NK-92 (cell line): ENCODE measurements at regions not wholly inside any gene's neighbourhood (a gene's known extent, or its start where the extent isn't known, plus 50 kb on each side); places are given as distances from the start of the nearest gene placed in this dataset.
"Not testable (repeated sequence)": the region's sequence is repeated elsewhere in the genome, so short reads cannot be mapped to it uniquely, and the experiment has no call there.

Experiments
- DNase-seq: peaks from one replicate; lab custom pipeline; 2025; ENCODE audit not compliant: unreplicated experiment; lab: John Stamatoyannopoulos, UW

DNA sequence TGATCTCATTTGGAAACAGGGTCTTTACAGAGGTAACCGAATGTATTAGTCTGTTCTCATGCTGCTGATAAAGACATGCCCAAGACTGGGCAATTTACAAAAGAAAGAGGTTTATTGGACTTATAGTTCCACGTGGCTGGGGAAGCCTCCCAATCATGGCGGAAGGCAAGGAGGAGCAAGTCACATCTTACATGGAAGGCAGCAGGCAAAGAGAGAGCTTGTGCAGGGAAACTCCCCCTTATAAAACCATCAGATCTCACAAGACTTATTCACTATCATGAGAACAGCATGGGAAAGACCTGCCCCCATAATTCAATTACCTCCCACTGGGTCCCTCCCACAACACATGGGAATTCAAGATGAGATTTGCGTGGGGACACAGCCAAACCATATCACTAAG, 171.8 kb upstream of the ID2 start:
- not testable (repeated sequence) for DNase-seq

DNA sequence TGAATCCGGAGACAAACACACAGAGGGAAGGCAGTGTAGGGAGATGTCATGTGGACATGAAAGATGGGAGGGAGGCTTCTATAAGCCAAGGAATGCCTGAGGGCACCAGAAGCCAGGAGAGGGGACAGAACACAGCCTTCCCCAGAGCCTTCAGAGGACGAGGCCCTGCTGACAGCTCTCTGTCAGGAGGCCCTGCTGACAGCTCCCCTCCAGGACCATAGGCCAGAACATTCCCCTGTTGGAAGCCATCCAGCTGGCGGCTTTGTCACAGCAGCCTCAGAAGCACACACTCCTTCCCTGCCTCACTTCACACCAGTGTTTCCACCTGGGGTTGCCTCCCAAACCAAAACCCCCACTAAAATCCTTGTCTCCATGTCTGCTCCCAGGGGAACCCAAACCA, 171.3 kb upstream of the ID2 start:
- no peak for DNase-seq

DNA sequence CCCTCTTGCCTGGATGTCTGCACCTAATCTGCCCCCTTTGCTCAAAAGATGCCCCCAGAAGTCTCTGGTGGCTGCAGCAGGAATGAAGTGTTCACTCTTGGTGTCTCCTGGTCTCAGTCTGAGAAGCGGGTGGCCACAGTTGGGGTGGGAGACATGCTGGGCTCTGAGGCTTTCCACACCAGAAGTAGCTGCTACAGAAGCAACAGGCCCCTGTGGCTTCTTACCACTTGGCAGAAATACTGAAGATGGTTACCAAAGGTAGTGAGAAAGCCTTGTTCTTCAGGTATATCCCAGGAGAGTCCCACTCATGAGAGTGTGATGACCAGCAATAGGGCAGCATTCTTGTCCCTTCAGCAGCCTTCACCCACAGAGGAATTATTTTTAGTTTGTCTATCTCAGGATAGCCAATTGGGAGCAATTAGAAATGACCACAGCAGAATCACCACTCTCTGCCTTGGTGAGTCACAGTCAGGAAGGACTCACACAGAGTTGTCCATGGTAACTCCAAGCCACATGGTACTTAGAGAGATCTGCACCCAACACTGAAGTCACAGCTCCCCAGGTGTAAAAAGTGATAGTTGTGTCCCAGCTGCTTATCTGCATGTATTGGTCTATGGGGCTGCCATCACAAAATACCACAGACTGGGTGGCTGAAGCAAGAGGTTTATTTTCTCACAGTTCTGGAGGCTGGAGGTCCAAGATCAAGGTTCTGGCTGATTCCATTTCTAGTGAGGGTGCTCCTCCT, 169.8 kb upstream of the ID2 start:
- DNase-seq: no peak

DNA sequence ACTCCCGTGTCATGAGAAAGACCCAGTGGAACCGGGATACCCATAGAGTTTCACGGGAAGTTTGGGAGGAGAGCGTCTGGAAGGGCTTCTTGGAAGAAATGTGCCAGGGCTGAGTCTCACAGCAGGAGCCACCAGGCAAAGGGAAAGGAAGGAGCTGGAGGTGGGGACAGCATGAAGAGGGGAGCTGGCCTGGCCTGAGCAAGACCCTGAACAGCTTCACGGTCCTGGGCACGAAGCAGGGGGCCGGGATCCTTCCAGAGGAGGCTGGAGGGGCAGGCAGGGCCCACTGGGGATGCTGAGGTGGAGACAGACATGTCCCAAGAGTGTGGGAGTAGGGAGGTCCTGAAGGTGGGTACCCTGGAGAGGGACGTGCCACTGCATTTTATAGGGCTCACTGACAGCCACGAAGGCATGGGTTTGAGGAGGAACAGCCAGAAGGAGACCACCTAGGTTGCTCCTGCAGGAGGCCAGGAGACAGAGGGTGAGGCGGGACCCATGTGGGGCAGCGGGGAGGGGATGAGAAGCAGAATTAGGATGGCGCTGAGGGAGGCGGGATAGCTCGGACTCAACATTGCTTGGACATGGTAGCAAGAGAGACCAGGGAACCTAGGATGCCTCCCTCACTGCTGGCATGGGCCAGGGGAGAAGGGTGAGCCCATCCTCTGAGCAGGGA, 168.1 kb upstream of the ID2 start:
- no peak for DNase-seq

DNA sequence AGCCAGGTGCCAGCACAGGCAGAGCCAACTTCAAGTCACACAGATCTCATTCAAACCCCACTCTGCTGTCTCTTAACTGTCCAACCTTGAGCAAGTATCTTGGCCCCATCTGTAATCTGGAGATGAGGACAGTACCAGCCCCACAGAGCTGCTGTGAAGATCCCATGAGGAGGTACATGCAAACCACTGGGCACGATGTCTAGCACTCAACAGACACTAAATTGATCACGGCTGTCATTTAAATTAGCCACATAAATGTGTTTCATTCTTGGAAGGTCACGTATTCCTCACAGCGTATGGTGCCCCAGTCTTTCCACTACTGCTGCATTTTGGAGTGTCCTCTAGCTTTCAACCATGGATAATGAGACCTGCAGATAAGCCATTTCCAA, 167.6 kb upstream of the ID2 start:
- DNase-seq: no peak

DNA sequence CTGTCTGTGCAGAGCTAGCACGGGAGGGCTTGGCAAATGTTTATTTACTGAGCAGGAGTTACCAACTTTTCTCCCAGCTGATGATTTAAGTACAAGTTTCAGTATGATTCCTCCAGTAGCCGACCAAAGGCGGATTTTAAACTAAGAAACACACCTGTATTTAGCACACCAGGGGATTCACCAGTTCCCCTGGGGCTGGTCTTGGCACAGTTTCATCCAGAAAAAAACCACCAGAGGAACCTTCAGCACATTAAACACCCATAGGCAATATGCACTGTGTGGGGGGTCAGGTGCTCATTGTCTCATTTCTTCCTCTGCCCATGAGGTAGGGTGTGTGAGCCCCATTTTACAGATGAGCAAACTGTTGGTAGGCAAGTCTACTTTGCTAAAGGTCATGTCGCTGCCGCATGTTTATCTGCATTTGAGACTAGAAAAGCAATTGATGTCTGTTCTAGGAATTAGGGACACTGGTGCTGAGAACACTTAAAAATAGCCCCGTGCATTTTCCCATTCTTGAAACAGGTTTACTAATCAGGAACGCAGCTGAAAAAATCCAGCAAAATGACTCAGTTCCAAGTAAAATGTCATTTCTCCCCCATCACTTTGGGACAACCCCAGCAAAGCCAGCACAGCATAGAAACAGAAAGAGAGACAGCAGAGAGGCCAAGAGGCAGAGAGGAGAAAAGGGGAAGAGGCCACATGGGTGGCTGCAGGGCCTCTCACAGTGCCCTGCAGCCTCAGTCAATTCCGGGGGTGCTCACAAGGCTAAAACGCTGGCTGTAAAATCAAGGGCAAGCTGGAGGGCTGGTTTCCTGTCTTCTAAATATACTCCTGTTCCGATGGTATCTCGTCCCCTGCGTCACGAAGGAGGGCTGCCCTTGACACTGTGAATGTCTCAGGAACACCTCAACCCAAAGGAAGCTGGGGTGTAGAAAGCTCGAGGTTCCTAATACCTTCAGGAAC, 166.8 kb upstream of the ID2 start:
- no peak for DNase-seq

DNA sequence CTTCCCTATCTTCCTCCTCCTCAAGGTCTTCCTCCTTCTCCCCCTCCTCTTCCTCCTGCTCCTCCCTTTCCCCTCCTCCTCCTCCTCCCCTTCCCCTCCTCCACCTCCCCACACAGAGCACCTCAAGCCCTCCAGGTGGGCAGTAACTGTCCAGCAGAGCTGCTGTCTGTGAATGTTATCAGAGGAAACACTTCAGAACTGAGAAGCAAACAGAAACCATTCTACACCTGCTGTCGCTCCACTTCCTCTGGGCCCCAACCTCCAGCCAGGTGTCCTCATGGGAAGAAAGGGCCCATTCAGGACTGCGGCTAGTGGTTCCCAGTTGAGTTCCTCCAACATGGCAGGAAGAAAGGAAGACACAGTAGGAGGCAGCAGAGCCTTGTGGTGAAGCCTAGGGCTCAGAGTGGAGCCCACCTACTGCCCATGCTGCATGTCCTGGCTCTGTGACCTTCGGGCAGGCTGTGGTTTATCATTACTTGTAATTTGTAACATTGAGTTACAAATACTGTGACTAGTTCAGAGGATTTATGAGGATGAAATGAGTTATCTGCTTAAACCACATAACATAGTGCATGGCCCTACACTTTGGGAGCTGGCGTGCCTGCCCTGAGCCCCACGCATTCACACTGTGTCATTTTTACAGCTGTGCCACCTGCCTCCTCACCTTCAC, 165.9 kb upstream of the ID2 start:
- no peak for DNase-seq

DNA sequence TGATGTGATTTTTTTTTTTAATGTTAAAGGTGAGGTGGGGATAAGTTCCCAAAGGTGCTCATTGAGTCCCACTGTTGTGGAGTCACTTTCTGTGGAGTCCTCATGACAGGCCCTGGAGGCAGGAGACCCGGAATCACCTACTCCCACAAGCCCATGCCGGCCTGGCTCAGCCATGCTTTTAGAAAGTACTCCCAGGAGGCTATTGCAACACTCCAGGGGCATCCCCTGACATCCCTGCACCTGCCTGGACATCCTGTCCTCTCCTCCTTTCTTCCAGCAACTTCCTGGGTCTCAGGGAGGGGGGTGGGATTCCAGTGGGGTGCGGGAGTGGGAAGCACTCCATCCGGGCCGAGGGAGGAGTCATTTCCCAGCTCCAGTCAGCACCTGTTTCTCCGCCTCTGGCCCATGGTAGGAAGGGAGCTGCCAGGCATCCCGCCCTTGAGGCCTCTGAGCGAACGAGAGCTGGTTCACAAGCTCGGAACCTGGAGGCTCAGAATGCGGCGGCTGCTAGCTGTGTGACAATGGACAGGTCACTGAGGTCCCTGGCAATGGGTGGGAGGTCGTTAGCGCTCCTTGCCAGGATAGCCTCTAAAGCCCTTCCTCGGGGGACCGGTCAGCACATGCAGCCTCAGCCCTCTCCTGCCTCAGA, 163.9 kb upstream of the ID2 start:
- DNase-seq: no peak

DNA sequence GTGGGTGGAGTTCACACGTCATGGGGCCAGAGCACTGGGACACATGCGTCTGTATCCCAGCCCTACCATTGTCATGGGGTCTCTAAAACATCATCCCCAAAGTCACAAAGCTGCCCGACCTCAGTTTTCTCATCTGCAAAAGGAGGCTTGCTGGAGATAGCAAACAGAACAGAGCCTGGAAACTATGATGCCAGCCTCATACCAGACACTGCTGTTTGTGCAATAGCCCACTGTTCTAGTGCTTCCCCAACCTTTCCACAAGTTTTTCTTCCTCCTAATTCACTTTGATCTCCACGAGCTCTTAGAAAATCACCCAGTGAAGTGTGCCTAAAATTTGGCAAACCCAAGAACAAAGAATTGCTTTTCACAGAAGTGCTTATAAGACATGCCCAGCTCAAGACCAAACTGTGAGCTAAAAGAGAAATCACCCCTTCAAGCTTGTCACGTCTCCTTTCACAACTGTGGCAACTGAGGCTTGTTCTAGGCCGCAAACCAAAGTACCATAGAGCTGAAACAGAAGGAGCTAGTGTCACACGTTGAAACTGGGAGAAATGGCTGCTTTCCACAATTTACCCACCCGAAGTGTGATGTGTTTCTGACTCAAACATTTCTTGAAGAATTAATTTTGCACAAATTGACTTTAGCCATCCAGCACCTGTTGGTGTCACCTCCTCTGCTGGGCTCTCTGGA, 162.7 kb upstream of the ID2 start:
- DNase-seq: no peak

DNA sequence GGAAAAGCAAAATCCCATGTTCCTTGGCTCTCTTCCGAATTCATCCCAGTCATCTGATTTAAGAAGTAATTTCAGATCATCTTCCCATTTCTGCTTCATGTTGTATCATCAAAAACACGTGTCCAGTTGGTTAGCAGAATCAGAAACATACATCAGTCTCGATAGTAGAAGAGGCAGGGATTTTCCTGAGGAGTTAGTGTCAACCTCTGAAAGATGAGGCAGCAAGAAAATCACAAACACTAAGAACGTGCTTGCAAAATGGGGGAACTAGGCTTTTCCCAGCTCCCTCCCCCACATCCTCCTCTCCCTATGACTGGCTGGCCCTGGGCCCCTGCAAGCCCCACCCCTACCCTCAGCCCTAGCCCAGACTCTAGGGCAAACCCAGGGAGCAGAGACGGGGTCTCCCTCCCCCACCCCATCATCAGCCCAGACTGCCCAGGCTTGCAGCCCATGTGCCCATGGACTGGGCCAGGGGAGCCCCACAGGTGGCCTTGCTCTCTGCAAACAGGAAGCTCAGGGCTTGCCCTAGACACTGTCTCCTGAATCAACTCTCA, 161.0 kb upstream of the ID2 start:
- no peak for DNase-seq

DNA sequence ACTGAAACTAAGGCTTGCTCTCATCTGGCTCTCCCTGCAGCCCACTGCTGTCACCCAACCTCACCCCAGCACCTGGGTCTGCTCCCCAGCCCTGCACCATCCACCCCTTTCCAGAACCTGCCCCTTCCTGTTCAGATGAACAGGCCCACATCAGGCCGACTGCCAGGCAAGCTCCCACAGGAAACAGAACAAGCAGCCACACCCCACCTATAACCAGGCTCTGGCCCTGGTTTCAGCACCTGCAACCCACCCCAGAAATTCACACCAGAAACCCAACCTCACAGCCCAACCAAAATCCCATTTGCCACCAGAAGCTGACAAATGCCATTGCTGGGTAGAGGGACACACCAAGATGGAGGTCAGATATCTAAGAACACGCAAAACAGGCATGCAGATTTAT, 159.2 kb upstream of the ID2 start:
- no peak for DNase-seq

DNA sequence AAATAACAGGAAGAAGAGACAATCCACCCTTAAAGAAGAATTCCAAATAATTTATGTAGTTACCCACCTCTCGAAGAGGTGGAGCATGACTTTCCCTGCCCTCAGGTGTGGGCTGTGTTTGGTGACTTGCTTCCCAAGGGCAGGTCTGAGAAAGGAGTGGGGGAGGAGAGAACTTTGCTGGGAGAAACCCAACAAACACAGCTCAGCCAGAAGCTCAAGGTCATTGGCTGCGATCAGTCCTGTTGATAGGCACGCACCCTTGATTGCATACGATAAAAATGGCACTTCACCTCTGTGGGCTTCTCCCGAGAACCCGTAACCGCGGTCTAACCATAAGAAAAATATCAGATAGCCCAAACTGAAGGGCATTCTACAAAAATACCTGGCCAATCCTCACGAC, 157.5 kb upstream of the ID2 start:
- DNase-seq: no peak

DNA sequence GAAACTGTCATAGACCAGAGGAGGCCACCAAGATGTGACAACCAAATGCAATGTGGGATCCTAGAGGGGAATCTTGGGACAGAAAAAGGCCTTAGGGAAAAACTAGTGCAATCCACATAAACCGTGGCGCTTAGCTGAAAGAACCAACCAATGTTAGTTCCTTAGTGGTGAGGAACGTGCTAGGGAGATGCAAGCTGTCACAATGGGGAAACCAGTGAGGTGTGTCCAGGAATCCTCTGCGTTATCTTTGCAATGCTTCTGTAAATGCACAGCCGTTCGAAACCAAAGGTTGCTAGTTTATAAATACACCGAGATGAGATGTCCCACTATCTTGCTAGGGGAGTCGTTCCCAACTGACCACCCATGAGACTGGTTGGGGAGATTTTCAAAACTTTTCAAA, 157.0 kb upstream of the ID2 start:
- DNase-seq: no peak

DNA sequence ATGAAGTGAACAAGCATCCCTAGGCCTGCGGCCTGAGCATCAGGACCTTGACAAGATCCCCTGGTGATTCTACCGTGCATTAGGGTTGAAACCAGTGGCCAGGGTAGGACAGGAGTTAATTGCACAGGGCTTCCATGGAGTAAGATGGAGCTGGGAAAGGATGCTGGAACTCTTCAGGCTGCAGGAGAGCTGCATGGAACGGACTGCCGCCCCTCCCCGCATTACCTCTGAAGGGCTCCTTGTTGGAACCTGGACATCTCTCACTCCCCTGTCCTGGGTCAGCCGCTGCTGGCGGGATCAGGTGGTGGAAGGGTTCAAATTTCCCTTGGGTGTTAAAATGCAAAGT, 156.6 kb upstream of the ID2 start:
- DNase-seq: no peak

DNA sequence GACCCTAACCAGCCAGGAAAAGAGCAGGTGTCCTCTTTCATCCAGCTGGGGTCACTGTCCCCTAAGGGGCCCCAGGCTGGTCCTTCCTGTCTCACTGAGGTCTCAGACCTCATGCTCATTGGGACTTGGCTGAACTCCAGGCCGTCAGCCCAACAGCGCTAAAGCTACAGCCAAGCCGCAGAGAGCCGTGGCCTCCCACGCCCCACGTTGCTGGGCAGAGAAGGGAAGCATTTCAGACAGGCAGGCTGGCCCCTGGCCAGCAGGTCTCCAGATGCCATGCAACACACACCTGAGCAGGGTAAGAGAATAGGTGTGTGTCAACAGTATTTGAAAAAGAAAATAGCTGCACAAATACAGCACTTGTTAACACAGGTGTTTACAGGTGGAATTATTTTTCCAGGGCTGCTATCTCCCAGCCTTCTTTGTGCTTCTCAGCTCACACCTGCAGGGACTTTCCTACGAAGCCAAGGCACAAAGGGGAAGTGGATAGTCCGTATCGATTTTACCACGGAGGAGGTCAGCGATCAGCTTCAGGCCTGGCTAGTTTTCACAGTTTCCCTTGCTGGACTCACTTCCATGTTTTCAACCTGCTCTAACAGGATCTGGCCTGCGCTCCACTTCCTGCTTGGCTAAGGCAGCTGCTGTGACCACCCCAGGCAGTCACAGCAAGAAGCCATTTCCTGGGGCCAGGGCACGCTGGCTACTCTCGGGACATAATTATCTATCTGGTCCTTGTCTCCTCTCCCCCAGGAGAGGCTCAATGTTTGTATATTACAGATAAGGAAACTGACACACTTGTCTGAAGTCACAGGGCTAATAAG, 156.1 kb upstream of the ID2 start:
- no peak for DNase-seq

DNA sequence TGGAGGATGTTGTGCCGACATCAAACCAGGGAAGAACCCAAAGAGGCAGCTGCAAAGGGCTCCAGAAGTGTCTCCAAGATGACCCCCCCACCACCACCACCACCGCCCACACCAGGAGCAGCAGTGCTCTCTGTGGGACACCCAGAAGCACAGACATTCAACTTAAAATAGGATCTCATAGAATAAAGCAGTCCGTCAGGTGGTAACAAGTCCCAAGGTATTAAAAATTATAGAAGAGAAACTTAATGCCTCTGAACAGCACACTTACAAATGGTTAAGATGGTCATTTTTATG, 155.5 kb upstream of the ID2 start:
- no peak for DNase-seq

DNA sequence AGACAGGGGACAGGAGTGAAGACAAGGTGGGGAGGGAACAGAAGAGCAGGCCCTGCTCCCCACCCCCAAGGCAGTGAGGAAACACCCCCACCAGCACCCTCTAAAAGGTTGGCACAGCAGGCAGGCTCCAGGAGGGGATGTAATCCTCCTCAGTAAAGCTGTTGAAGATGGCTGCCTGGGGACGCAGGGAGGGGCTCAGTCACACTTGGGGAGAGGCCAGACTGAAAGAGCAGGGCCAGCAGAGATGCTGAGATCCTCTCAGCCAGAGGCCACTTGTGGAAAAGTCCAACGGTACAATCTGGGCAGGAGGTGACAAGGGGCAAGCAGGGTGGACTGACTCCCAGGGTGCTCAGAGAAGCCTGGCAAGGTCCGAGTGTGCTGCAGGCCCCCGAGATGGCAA, 154.8 kb upstream of the ID2 start:
- no peak for DNase-seq

DNA sequence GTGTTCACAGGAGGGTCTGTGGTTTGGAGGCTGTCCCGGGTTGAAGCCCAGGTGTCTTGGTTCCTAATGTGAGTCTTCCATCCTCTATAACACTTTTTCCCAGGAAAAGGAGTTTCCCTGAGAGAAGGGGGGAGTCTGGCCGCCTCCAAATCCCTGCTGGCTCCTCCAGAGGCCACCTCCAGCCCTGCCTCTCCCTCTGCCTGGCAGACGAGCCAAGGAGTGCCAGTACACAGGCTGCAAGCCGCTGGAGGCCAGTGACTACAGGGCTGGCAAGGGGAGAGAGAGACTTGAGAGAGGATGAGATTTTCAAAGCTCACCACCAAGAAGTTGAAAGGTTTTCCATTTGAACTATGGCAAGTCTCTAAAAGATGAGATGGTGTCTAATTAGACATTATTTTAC, 154.2 kb upstream of the ID2 start:
- no peak for DNase-seq

DNA sequence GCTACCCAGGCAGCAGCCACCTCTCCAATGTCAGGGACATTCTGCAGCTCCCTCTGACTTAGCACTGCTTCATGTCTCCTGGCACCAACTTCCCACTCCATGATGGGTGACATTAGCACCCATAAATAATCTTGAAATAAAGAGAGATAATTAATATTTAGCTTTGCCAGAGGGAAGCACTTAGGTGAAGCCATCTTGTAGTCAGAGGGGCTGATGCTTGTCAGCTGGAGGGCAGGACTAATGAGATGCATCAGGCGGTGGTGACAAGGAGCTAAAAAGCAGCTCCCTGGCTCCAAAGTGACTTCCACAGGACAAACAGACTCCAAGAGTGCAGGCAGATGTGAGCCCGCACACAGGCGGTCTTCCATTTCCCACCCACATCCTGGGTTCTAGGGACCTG, 153.0 kb upstream of the ID2 start:
- DNase-seq: no peak
